Type B pancreatic cell (in vitro differentiated cells): ENCODE measurements at regions not wholly inside any gene's neighbourhood (a gene's known extent, or its start where the extent isn't known, plus 50 kb on each side); places are given as distances from the start of the nearest gene placed in this dataset.
A peak's percentile ranks its signal among the peaks of the same experiment; 100 is the strongest.

Source experiments
- DNase-seq: peaks from one replicate; pipeline ENCODE4 v3.0.0; 2021; ENCODE audit warnings: mixed read lengths; ENCODE audit not compliant: unreplicated experiment; ENCODE audit errors: extremely low spot score
- H3K27ac Mint-ChIP-seq: 2 replicates; pipeline ENCODE4 v1.8.0; 2021; ENCODE audit warnings: mild to moderate bottlenecking, mixed read lengths
- H3K27me3 Mint-ChIP-seq: 2 replicates; pipeline ENCODE4 v1.8.0; 2021; ENCODE audit warnings: mixed read lengths
- H3K36me3 Mint-ChIP-seq: 2 replicates; pipeline ENCODE4 v1.8.0; 2021; ENCODE audit warnings: mixed read lengths
- H3K4me1 Mint-ChIP-seq: one replicate; pipeline ENCODE4 v1.8.0; 2021; ENCODE audit warnings: mixed read lengths; ENCODE audit not compliant: unreplicated experiment
- H3K4me3 Mint-ChIP-seq: 2 replicates; pipeline ENCODE4 v1.8.0; 2021; ENCODE audit warnings: mild to moderate bottlenecking, mixed read lengths
- H3K9me3 Mint-ChIP-seq: 2 replicates; pipeline ENCODE4 v1.8.0; 2021; ENCODE audit warnings: mixed read lengths
- TF ChIP-seq, protein P1 (sequence below): fragments of 200-600 bp; sonication (generic); conservative IDR thresholded peaks from 2 replicates; pipeline ENCODE4 v1.5.0; 2021; ENCODE audit warnings: antibody characterized with exemption, mild to moderate bottlenecking

DNA sequence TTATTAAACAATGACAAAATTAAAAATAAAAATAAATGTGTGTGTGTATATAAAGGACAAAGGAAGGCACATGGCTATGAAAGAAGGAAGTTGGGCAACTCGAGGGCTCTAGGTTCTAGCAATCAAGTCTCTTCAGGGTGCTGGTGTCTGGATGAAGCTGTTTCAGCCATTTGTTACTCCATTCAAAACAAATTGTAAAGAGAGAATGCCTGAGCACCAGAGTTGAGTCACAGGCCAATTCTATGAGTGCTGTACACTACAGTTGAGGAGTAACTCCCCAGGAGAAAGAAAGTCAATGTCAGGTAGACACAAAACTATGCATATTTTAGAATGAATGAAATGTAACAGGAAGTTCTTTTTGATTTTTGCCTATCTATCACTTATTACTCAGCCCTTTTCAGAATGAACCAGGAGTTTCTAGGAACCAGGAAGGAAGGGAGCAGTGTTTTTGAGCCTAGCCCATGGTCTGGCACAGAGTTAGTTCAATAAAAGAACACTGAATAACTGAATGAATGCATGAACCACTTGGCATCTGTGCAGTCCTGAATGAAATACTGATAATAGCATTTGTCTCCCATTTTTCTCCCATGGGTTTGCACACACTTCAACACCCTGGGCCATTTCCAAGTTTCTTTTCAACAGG, 151.7 kb upstream of the CPEB2 start:
- peak overlapping the region; percentile 49 for H3K27ac Mint-ChIP-seq
- H3K9me3 Mint-ChIP-seq = peaks cover 3% of the 10 kb centered on the region
- TF ChIP-seq, protein P1, sequence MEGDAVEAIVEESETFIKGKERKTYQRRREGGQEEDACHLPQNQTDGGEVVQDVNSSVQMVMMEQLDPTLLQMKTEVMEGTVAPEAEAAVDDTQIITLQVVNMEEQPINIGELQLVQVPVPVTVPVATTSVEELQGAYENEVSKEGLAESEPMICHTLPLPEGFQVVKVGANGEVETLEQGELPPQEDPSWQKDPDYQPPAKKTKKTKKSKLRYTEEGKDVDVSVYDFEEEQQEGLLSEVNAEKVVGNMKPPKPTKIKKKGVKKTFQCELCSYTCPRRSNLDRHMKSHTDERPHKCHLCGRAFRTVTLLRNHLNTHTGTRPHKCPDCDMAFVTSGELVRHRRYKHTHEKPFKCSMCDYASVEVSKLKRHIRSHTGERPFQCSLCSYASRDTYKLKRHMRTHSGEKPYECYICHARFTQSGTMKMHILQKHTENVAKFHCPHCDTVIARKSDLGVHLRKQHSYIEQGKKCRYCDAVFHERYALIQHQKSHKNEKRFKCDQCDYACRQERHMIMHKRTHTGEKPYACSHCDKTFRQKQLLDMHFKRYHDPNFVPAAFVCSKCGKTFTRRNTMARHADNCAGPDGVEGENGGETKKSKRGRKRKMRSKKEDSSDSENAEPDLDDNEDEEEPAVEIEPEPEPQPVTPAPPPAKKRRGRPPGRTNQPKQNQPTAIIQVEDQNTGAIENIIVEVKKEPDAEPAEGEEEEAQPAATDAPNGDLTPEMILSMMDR = no peak

DNA sequence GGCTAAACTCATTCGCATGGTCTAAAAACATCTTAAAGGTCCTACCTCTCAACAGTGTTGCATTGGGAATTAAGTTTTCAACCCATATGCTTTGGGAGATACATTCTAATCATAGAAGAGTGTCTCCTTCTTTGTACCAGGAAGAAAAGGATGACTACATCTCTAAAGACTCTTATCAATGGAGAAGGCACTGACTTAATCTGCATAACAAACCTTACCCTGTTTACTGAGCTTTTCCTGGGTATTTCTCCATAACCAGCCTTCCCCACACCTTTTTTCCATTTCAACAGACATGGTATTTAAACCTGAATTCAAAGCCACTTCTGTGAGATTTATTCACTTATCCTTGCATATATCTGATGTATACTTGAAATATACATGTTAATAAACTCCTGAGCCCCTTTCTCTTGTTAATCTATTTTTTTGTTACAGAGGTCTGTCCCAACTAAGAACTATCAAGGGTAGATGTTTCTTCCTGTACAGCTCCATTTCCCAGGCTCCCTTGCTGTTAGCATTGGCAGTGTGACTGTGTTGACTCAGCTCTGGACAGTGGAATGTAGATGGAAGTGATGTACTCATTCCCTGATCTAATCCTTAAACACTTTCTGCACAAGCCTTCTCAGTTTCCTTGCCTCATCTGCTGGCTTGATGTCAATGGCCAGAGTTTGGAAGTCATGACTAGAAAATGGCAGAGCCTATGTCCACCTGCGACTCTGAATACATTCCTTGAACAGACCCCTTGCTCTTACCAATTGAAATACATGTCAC, 148.9 kb upstream of the CPEB2 start:
- DNase-seq = no peak
- no peak overlapping the region for H3K4me3 Mint-ChIP-seq
- peaks cover 9% of the 10 kb centered on the region for H3K9me3 Mint-ChIP-seq
- no peaks in the 10 kb centered on the region for H3K36me3 Mint-ChIP-seq
- H3K27me3 Mint-ChIP-seq = no peaks in the 10 kb centered on the region
- TF ChIP-seq, protein P1 = no peak
- H3K27ac Mint-ChIP-seq = no peak overlapping the region
- H3K4me1 Mint-ChIP-seq = peaks cover 9% of the 10 kb centered on the region

More for the DNA sequence above, 151.7 kb upstream of the CPEB2 start:
- no peaks in the 10 kb centered on the region for H3K36me3 Mint-ChIP-seq
- no peak overlapping the region for H3K4me3 Mint-ChIP-seq
- no peaks in the 10 kb centered on the region for H3K27me3 Mint-ChIP-seq
- no peak for DNase-seq
- no peaks in the 10 kb centered on the region for H3K4me1 Mint-ChIP-seq

DNA sequence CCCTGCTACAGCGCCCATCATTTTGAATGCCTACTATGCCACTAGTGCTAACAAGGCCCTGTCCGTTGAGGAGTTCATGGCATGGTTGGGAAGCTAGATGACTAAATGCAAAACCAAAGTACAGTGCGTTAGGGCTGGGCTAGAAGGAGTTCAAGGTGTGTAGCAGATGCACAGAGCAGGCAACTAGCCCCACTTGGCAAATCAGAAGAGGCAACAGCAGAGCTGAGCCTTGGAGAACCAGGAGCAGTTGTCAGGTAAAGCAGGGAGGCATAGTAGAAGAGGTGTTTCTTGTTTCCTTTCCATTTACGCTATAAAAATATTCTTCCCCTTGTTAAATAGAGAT, 146.6 kb upstream of the CPEB2 start:
- Mint-ChIP-seq H3K4me1 (peaks cover 9% of the 10 kb centered on the region), H3K36me3 (no peaks in the 10 kb centered on the region), H3K9me3 (peaks cover 9% of the 10 kb centered on the region), H3K4me3 (no peak overlapping the region), H3K27ac (peak overlapping the region; percentile 97), H3K27me3 (no peaks in the 10 kb centered on the region)
- TF ChIP-seq, protein P1 = no peak
- DNase-seq = no peak

DNA sequence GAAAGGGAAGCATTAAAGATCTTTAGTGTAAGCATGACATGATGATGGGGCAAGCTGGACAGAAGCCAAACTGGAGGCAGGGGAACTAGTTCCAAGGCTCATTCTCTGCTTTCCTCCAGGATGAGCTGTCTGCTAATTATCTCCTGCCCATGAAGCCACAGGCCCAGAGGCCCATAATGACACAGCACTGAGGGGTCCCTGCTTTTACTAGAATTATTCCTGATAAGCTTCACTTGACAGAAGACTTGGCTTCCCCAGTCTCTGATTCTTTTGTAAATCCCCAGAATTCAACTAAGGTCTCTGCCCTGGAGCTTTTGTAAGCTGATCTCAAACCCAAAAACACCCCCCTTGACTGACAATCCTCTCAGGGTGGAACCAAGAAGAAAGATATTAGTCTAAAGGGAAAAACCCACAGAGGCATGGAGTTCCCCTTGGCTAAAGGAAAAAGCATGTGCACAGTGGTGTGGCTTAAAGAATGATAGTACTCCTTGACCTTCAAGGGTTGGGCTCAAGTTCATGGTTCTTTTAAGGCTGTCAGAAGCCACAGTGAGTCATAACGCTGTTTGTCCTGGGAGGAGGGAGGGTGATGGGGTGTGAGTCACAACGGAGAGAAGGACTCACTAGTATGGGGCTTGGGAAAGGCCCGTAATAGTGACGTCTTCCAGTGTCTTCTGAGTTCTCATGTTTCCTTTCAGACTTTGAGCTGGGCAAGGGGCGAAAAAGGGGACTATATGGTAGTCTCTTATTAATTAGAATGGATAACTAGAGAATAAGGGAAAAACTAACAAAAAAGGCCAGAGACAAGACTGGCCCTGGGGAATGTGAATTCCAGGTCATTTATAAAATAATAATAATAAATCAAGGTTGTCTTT, 146.0 kb upstream of the CPEB2 start:
- H3K36me3 Mint-ChIP-seq = no peaks in the 10 kb centered on the region
- H3K9me3 Mint-ChIP-seq = peaks cover 9% of the 10 kb centered on the region
- H3K27me3 Mint-ChIP-seq = no peaks in the 10 kb centered on the region
- peak overlapping the region; percentile 97 for H3K27ac Mint-ChIP-seq
- TF ChIP-seq, protein P1 = no peak
- H3K4me1 Mint-ChIP-seq = peaks cover 9% of the 10 kb centered on the region
- no peak for DNase-seq
- H3K4me3 Mint-ChIP-seq = peak overlapping the region; percentile 50

DNA sequence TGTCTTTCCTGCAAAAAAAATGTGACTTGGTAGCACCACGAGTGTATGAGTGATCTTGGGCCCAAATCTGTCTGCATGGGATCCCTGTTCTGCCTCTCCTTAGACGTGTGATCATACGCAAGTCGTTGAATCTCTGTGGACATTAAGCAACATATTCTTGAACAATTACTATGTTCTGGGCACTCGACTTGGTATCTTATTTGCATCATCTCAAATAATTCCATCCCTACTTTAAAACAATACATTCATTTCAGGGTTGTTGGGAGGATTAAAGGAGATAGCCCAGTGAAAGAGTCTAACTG, 145.4 kb upstream of the CPEB2 start:
- Mint-ChIP-seq H3K4me1 (peaks cover 9% of the 10 kb centered on the region), H3K36me3 (no peaks in the 10 kb centered on the region), H3K4me3 (no peak overlapping the region), H3K27ac (peak overlapping the region; percentile 97), H3K9me3 (peaks cover 9% of the 10 kb centered on the region), H3K27me3 (no peaks in the 10 kb centered on the region)
- no peak for DNase-seq
- TF ChIP-seq, protein P1 = no peak
